SH-SY5Y (cell line): ENCODE measurements at regions not wholly inside any gene's neighbourhood (a gene's known extent, or its start where the extent isn't known, plus 50 kb on each side); places are given as distances from the start of the nearest gene placed in this dataset.

ENCODE experiments used
- GATA2 ChIP-seq: IDR thresholded peaks from 2 replicates; pipeline ENCODE4 v1.6.1; 2011; ENCODE audit warnings: mild to moderate bottlenecking, low read depth, low read length
- GATA3 ChIP-seq: IDR thresholded peaks from 2 replicates; pipeline ENCODE4 v1.6.1; 2011; ENCODE audit warnings: low read depth, mild to moderate bottlenecking, low read length, moderate library complexity

DNA sequence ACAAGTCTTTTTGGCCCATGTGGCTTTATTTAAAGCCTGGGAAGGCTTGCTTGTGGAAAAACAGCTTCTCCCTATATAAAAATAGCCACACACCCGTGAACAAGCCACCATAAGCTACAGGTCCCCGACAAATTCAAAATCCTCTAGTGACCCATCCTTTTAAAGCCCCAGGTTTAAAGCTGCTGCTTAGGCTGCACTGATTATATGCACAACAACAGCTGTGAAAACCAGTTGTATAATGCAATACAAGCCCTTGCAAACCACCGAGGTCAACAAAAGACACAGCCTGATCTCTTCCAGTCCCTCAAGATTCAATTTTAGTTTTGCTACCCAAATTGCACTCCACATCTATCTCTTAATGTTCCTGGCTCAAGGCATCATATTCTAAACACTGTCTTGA, 186.0 kb upstream of the WDFY3 start:
- TF ChIP-seq GATA3 (no peak), GATA2 (no peak)
